Heart left ventricle (tissue), 13 donors: ENCODE measurements at regions not wholly inside any gene's neighbourhood (a gene's known extent, or its start where the extent isn't known, plus 50 kb on each side); places are given as distances from the start of the nearest gene placed in this dataset.

ENCODE experiments used
- POLR2A ChIP-seq, 2 donors: fragments of 450-650 bp; IDR thresholded peaks; one replicate each; pipeline ENCODE4 v1.6.1; 2017; ENCODE audit warnings: antibody characterized with exemption in 2 of 2, mild to moderate bottlenecking in 2 of 2, moderate library complexity in 2 of 2
- TF ChIP-seq, protein P1 (sequence below), 12 donors: fragments of 200-600 bp; sonication (generic) in 4 of 12; IDR thresholded peaks; one replicate each; pipeline versions ENCODE4 v1.5.0 to v1.8.0; 2018 to 2022; ENCODE audit warnings: antibody characterized with exemption in 12 of 12, mild to moderate bottlenecking in 5 of 12
- donor health status: ischemic (EF 13 %, LVEDD 7.1; RV severe dilation, severe dysfunction).
- donor health status: DM: no; HTN: yes; CAD: no.
- donor health status: DM: no; HTN: no; CAD: no.
- donor health status: ischemic (EF 25% LVEDD 6.9; RV normal size, moderate dysfunction).
- donor health status: ischemic (EF 25% LVEDD 5.7; RV mildly dilated, moderate dysfunction).
- donor health status: ischemic (EF 35%, LVEDD 5.7; RV mildly dilated, moderate dysfunction).
- donor health status: nonischemic (EF 11% LVEDD 7.7; RV severe dilation, severe dysfunction).
- donor health status: DM: yes; HTN: yes; CAD: no.
- donor health status: PGD.
- donor health status: ischemic (EF 29% LVEDD 5.4; RV normal size, mild dysfunction).
- donor health status: nonischemic (EF 23%, LVEDD 6.1; RV moderate dilation, normal function).

DNA sequence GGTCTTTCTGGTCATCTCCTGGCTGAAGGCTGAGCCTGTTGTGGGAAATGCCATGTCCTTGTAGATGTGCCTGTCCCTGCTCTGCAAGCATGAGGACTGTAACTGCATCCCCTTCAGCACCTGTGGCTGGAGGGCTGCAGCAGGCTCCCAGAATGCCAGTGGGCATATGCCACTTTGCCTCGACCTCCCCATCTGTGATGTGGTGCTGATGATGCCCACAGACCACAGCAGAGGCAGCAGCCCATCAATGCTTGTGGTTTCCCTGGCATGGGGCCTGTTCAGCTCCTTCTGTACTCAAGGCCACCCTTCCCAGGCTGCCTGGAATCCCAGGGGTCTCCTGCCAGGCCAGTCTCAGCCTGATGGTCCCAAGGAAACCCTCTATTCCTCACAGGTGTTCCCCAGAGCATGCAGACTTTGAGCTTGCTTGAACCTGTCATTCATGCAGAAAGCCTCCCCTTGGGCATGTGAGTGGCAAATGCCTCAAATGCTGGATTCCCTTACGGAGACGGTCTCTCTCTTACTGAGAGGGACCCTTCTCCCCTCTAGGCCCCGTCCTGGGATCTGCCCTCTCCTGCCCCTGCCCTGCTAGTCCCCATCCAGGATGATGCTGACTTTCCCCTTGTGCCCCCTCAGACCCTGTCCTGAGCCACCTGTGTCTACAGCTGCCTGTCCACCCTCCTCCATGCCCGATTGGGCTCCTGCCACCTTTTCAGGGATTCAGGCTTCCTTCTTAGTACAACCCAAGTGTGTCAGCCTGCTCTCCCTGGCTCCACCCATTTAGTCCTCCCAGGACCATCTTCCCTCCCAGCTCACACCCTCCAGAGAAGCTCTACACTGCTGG is 50.9 kb upstream of the ANTXRL start:
- TF ChIP-seq, protein P1, sequence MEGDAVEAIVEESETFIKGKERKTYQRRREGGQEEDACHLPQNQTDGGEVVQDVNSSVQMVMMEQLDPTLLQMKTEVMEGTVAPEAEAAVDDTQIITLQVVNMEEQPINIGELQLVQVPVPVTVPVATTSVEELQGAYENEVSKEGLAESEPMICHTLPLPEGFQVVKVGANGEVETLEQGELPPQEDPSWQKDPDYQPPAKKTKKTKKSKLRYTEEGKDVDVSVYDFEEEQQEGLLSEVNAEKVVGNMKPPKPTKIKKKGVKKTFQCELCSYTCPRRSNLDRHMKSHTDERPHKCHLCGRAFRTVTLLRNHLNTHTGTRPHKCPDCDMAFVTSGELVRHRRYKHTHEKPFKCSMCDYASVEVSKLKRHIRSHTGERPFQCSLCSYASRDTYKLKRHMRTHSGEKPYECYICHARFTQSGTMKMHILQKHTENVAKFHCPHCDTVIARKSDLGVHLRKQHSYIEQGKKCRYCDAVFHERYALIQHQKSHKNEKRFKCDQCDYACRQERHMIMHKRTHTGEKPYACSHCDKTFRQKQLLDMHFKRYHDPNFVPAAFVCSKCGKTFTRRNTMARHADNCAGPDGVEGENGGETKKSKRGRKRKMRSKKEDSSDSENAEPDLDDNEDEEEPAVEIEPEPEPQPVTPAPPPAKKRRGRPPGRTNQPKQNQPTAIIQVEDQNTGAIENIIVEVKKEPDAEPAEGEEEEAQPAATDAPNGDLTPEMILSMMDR (IDR thresholded peaks at IDR 0.05) = no peak
- TF ChIP-seq POLR2A (IDR thresholded peaks at IDR 0.05) = no peak
